A673 (cell line): ENCODE measurements at regions not wholly inside any gene's neighbourhood (a gene's known extent, or its start where the extent isn't known, plus 50 kb on each side); places are given as distances from the start of the nearest gene placed in this dataset.

Experiments used
- BruUV-seq: library from RNA; stranded (reverse); fragments of 400-500 nt; replicated peaks from 2 replicates; lab custom pipeline; 2021; lab: Mats Ljungman, UMichigan
- CTCF ChIA-PET: fragments of 300-600 bp; sonication (Branson Sonifier 250); formaldehyde crosslinking; loops from one replicate; lab custom pipeline; 2022; ENCODE audit warnings: antibody characterized with exemption; lab: Charles Lee
- POLR2A ChIA-PET: fragments of 300-600 bp; sonication (Branson Sonifier 250); formaldehyde crosslinking; loops from one replicate; lab custom pipeline; 2022; ENCODE audit warnings: antibody characterized with exemption; ENCODE audit not compliant: low non-redundant PET; lab: Charles Lee
- DNase-seq: peaks from one replicate; pipeline ENCODE4 v3.0.0-alpha.2; 2015; ENCODE audit warnings: low spot score
- H3K27ac ChIP-seq: fragments of 200-600 bp; sonication (generic); 2 replicates; pipeline ENCODE4 v1.5.1; 2016; ENCODE audit warnings: mixed run types, low read depth, mild to moderate bottlenecking, mixed read lengths, antibody characterized with exemption, low read length; ENCODE audit not compliant: poor library complexity, severe bottlenecking
- H3K27me3 ChIP-seq: fragments of 200-600 bp; sonication (generic); replicated peaks from 2 replicates; pipeline ENCODE4 v1.6.1; 2017; ENCODE audit warnings: mixed run types, low read depth, mild to moderate bottlenecking, mixed read lengths, antibody characterized with exemption, low read length; ENCODE audit not compliant: insufficient read depth, poor library complexity
- H3K36me3 ChIP-seq: fragments of 200-600 bp; sonication (generic); 2 replicates; pipeline ENCODE4 v1.6.1; 2016; ENCODE audit warnings: mixed run types, mild to moderate bottlenecking, mixed read lengths, antibody characterized with exemption, low read length; ENCODE audit not compliant: insufficient read depth, poor library complexity, severe bottlenecking
- H3K4me1 ChIP-seq: fragments of 200-600 bp; sonication (generic); 2 replicates; pipeline ENCODE4 v1.6.1; 2017; ENCODE audit warnings: mixed run types, mild to moderate bottlenecking, mixed read lengths, antibody characterized with exemption, low read length; ENCODE audit not compliant: insufficient read depth, poor library complexity, severe bottlenecking
- H3K4me3 ChIP-seq: fragments of 200-600 bp; sonication (generic); 2 replicates; pipeline ENCODE4 v1.5.1; 2016; ENCODE audit warnings: low read depth, mixed run types, mild to moderate bottlenecking, mixed read lengths, low read length; ENCODE audit not compliant: poor library complexity, severe bottlenecking
- H3K9me3 ChIP-seq: fragments of 200-600 bp; sonication (generic); 2 replicates; pipeline ENCODE4 v1.6.1; 2016; ENCODE audit warnings: mixed run types, low read depth, mild to moderate bottlenecking, mixed read lengths, antibody characterized with exemption, low read length; ENCODE audit not compliant: poor library complexity, severe bottlenecking
- CTCF ChIP-seq: fragments of 300-800, 200-600 bp; sonication (generic); conservative IDR thresholded peaks from 2 replicates; pipeline ENCODE4 v1.5.1; 2017; ENCODE audit warnings: low read depth, mild to moderate bottlenecking, antibody characterized with exemption, low read length, moderate library complexity, mixed read lengths
- EZH2 ChIP-seq: fragments of 200-600 bp; sonication (generic); IDR thresholded peaks from 2 replicates; pipeline ENCODE4 v1.6.1; 2017; ENCODE audit warnings: borderline replicate concordance, low read depth, mild to moderate bottlenecking, mixed read lengths, antibody characterized with exemption, low read length; ENCODE audit not compliant: poor library complexity, severe bottlenecking
- intact Hi-C: fragments of 100-400 bp; cut with micrococcal nuclease; formaldehyde crosslinking; loops from one replicate; pipeline ENCODE4 v1.10.0; 2022; ENCODE audit not compliant: unreplicated experiment

GRCh38 chr18:41372046-41372665 lies 582.9 kb upstream of the PIK3C3 start:
- no peak for DNase-seq
- POLR2A ChIA-PET = no interaction called here
- no TSS peak for BruUV-seq
- Histone ChIP-seq H3K36me3 (no peaks in the 10 kb centered on the region), H3K27me3 (no peaks in the 10 kb centered on the region), H3K27ac (no peak overlapping the region), H3K4me1 (no peaks in the 10 kb centered on the region), H3K4me3 (no peak overlapping the region), H3K9me3 (no peaks in the 10 kb centered on the region)
- TF ChIP-seq EZH2 = no peak
- TF ChIP-seq CTCF = no peak
- intact Hi-C loops = no loop called here
- CTCF ChIA-PET = no interaction called here

- H3K36me3 ChIP-seq = no peaks in the 10 kb centered on the region
- CTCF ChIA-PET = no interaction called here
- POLR2A ChIA-PET = no interaction called here
- H3K4me1 ChIP-seq = no peaks in the 10 kb centered on the region
- H3K9me3 ChIP-seq = no peaks in the 10 kb centered on the region
- no peaks in the 10 kb centered on the region for H3K27me3 ChIP-seq
- H3K4me3 ChIP-seq = no peak overlapping the region
- no peak overlapping the region for H3K27ac ChIP-seq
- intact Hi-C loops = no loop called here
- DNase-seq = no peak
- no TSS peak for BruUV-seq
- TF ChIP-seq CTCF = no peak
- no peak for TF ChIP-seq EZH2
Observed at GRCh38 chr18:41371156-41372045, 583.6 kb upstream of the PIK3C3 start.

GRCh38 chr18:41370740-41371139 lies 584.3 kb upstream of the PIK3C3 start:
- intact Hi-C loops = no loop called here
- no peak for DNase-seq
- BruUV-seq = no TSS peak
- no peaks in the 10 kb centered on the region for H3K9me3 ChIP-seq
- CTCF ChIA-PET = no interaction called here
- no peaks in the 10 kb centered on the region for H3K36me3 ChIP-seq
- H3K4me1 ChIP-seq = no peaks in the 10 kb centered on the region
- no peak overlapping the region for H3K4me3 ChIP-seq
- TF ChIP-seq CTCF = no peak
- TF ChIP-seq EZH2 = no peak
- POLR2A ChIA-PET = no interaction called here
- no peak overlapping the region for H3K27ac ChIP-seq
- H3K27me3 ChIP-seq = no peaks in the 10 kb centered on the region
